ENCODE measurements at regions not wholly inside any gene's neighbourhood (a gene's known extent, or its start where the extent isn't known, plus 50 kb on each side); places are given as distances from the start of the nearest gene placed in this dataset.

DNA sequence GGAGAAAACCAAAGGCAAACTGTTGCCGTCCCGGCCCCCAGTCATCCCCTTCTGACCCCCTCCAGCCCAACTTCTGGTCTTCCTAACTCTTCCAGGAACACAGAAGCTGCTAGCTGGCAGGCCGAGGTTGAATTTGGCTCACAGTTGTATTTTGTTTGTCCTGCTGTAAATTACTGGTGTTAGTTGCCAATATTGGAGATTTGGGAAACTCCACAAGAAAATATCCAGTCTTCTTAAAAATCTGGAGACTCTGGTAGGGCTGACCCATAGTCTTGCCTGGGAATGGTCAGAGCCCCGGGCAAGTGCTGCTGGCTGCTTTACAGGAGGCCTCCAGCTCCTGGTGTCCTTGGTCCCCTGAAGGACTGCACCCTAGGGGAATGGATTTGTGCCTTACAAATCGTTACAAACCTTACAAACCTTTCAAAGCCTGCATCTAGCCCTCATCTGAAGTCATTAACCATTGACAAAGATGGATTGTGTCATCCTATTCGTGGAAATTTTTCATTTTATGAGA, 112.0 kb upstream of the MCTP2 start (continued):
- TF ChIP-seq, protein P1, sequence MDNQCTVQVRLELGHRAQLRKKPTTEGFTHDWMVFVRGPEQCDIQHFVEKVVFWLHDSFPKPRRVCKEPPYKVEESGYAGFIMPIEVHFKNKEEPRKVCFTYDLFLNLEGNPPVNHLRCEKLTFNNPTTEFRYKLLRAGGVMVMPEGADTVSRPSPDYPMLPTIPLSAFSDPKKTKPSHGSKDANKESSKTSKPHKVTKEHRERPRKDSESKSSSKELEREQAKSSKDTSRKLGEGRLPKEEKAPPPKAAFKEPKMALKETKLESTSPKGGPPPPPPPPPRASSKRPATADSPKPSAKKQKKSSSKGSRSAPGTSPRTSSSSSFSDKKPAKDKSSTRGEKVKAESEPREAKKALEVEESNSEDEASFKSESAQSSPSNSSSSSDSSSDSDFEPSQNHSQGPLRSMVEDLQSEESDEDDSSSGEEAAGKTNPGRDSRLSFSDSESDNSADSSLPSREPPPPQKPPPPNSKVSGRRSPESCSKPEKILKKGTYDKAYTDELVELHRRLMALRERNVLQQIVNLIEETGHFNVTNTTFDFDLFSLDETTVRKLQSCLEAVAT (IDR thresholded peaks at IDR 0.05), result no peak

DNA sequence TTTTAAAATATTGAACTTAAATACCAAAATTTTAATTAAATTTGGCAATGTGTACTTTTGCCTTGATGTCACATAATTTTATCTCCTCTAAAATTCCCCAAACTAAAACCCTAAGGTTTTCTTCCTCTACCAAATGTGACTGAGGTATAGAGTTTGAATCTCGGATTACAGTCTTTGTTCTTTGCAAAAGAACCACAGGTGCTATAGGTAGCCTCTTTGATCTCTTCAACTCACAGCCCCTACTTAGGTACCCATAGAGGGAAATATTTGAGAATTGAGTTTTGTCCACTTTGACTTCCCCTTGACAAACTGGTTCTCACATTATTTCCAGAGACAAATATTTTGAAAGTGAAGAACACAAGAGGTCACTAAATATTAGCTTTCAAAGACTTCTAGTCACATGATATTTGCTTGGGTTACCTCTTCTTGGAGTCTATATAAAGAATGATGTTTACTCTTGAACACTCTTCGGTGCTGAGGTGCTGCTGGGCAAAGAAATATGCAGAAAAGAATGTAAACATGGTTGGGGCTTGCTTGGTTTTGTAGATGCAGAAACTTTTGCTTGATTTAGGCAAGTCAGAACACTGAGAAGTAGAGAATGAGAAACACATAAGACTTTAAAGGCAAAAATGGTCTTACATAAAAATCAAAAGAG, 120.8 kb upstream of the MCTP2 start:
- no peaks in the 10 kb centered on the region for H3K79me2 ChIP-seq (ENCODE audit: control insufficient read depth, insufficient read depth, low read length)
- DNase-seq (ENCODE audit: low read depth, low spot score), result no peak
- no peak overlapping the region for H2AFZ ChIP-seq (ENCODE audit: control insufficient read depth, low read depth, low read length)
- BruUV-seq (replicated peaks), result no TSS peak
- in situ Hi-C loops (cut with MboI) (loop anchor here (25.0 kb wide), 1 partner anchor 1323 kb away; no protein-coding TSS in a partner anchor), intact Hi-C loops (cut with micrococcal nuclease; ENCODE audit: unreplicated experiment) (no loop called here)
- no peak for FAIRE-seq
- no peak overlapping the region for H3K27ac ChIP-seq (ENCODE audit: control insufficient read depth, insufficient read depth)
- no peaks in the 10 kb centered on the region for H3K36me3 ChIP-seq (ENCODE audit: control insufficient read depth in 2 of 2, insufficient read depth in 2 of 2, low read length in 1 of 2)
- TF ChIP-seq, protein P2, sequence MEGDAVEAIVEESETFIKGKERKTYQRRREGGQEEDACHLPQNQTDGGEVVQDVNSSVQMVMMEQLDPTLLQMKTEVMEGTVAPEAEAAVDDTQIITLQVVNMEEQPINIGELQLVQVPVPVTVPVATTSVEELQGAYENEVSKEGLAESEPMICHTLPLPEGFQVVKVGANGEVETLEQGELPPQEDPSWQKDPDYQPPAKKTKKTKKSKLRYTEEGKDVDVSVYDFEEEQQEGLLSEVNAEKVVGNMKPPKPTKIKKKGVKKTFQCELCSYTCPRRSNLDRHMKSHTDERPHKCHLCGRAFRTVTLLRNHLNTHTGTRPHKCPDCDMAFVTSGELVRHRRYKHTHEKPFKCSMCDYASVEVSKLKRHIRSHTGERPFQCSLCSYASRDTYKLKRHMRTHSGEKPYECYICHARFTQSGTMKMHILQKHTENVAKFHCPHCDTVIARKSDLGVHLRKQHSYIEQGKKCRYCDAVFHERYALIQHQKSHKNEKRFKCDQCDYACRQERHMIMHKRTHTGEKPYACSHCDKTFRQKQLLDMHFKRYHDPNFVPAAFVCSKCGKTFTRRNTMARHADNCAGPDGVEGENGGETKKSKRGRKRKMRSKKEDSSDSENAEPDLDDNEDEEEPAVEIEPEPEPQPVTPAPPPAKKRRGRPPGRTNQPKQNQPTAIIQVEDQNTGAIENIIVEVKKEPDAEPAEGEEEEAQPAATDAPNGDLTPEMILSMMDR (IDR thresholded peaks at IDR 0.05 in 2 of 3, conservative IDR thresholded peaks at IDR 0.05 in 1 of 3; ENCODE audit: control insufficient read depth in 2 of 3, extremely low read depth in 1 of 3, insufficient read depth in 1 of 3, low read depth in 3 of 3, low read length in 3 of 3), result no peak
- no peak for TF ChIP-seq KDM1A (IDR thresholded peaks at IDR 0.05; ENCODE audit: borderline replicate concordance)
- no peaks in the 10 kb centered on the region for H3K9me3 ChIP-seq (replicated peaks; ENCODE audit: control insufficient read depth, insufficient read depth, low read length)
- H3K4me3 ChIP-seq, result no peak overlapping the region
- no peaks in the 10 kb centered on the region for H4K20me1 ChIP-seq (ENCODE audit: control insufficient read depth, insufficient read depth)
- ChIA-PET CTCF (no interaction called here), POLR2A (no interaction called here), RAD21 (ENCODE audit: unreplicated experiment) (no interaction called here), SMC1A (ENCODE audit: uncharacterized antibody, unreplicated experiment) (interaction anchor here (0.7 kb wide), 1 partner anchor 17 kb away, joined by 3 read pairs; no protein-coding TSS in a partner anchor)
- no peak for ATAC-seq
- H3K9ac ChIP-seq (ENCODE audit: control insufficient read depth, insufficient read depth, low read length), result no peak overlapping the region
- no peaks in the 10 kb centered on the region for H3K27me3 ChIP-seq (replicated peaks in 1 of 2; ENCODE audit: control insufficient read depth in 2 of 2, insufficient read depth in 2 of 2, low read length in 1 of 2)
- 2% methylated on average over 2 of the region's 2 CpGs for WGBS (ENCODE audit: insufficient coverage, insufficient replicate concordance, low lambda C conversion rate, missing lambda C conversion rate)
- H3K4me1 ChIP-seq (ENCODE audit: control insufficient read depth, insufficient read depth, low read length), result no peaks in the 10 kb centered on the region
- no peak overlapping the region for H3K4me2 ChIP-seq (ENCODE audit: control insufficient read depth, insufficient read depth)

All from GM12878 (cell line).